ENCODE measurements at regions not wholly inside any gene's neighbourhood (a gene's known extent, or its start where the extent isn't known, plus 50 kb on each side); places are given as distances from the start of the nearest gene placed in this dataset.

DNA sequence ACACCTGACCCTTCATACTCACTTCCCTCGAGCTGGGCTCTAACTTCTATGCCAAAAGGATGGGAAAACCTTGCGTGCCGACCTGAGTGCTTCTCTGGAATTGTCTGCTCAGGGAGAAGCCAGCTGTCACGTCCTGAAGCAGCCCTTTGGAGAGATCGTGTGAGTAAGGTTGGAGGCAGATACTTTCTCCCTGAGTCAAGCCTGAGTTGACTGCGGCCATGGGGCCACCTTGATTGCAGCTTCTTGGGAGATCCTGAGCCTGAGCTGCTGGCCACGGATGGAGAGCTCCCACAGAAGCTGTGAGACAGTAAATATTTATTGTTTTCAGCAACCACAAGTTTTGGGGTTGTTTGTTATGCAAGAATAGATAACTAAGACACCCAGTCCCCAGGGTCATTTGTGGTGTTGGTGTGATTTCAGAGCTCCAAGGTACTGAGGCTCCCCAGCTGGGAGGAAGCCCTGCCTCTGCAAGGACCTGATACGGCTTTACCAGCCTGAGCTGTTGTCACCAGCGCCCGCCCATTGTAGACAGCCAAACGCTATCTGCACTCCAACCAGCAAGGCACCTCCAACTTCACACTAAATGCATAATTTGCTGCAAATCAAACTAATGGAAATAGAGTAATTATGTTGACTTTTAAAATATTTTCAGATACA is 531.6 kb downstream of the PTPRU start:
- no peak overlapping the region for H3K27ac ChIP-seq
- H3K36me3 ChIP-seq, result no peaks in the 10 kb centered on the region
- H3K4me1 ChIP-seq, result no peaks in the 10 kb centered on the region
- H3K9me3 ChIP-seq, result peaks cover 0 to 1% (median 0%) of the 10 kb centered on the region in 3 donors
- H3K27me3 ChIP-seq, result peaks cover 0 to 13% of the 10 kb centered on the region in 2 donors
- intact Hi-C loops (cut with DNase I; ENCODE audit: low total_unique reads), result no loop called here
- no peak for DNase-seq
- no peak overlapping the region for H3K4me3 ChIP-seq
- TF ChIP-seq, protein P1, sequence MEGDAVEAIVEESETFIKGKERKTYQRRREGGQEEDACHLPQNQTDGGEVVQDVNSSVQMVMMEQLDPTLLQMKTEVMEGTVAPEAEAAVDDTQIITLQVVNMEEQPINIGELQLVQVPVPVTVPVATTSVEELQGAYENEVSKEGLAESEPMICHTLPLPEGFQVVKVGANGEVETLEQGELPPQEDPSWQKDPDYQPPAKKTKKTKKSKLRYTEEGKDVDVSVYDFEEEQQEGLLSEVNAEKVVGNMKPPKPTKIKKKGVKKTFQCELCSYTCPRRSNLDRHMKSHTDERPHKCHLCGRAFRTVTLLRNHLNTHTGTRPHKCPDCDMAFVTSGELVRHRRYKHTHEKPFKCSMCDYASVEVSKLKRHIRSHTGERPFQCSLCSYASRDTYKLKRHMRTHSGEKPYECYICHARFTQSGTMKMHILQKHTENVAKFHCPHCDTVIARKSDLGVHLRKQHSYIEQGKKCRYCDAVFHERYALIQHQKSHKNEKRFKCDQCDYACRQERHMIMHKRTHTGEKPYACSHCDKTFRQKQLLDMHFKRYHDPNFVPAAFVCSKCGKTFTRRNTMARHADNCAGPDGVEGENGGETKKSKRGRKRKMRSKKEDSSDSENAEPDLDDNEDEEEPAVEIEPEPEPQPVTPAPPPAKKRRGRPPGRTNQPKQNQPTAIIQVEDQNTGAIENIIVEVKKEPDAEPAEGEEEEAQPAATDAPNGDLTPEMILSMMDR (IDR thresholded peaks at IDR 0.05), result no peak

DNA sequence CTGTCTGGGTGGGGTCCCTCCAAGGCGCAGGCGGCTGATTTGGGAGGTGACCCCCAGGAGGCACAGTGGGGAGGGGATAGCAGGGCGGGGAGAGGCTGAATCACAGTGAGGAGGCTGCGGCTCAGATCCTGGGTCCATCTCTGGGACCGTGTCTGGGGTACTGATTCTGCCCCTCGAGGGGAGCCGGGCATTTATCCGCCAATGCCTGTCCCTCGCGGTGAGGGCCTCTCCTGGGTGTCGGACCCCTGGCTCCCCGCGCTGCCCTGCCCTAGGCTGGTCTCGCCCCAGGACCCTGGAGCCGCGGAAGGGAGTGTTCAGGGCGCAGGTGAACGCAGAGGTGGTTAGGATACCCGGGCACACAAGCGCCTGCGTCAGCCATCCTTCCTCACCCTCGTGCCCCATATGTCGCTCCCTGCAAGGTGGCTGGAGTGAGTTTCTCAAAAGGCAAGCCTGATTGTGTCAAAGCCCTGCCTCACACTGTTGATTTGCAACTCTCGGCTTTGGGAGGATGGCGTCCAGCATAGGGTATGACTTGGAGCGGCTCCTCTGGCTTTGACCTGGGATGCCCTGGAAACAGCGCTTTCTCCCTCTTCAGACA is 530.9 kb downstream of the PTPRU start:
- Histone ChIP-seq H3K4me3 (no peak overlapping the region), H3K36me3 (no peaks in the 10 kb centered on the region), H3K27ac (no peak overlapping the region), H3K9me3 (peaks cover 0 to 7% (median 3%) of the 10 kb centered on the region in 3 donors), H3K27me3 (peaks cover 0 to 13% of the 10 kb centered on the region in 2 donors), H3K4me1 (no peaks in the 10 kb centered on the region)
- TF ChIP-seq, protein P1 (IDR thresholded peaks at IDR 0.05), result no peak
- DNase-seq, result no peak
- intact Hi-C loops (cut with DNase I; ENCODE audit: low total_unique reads), result no loop called here

DNA sequence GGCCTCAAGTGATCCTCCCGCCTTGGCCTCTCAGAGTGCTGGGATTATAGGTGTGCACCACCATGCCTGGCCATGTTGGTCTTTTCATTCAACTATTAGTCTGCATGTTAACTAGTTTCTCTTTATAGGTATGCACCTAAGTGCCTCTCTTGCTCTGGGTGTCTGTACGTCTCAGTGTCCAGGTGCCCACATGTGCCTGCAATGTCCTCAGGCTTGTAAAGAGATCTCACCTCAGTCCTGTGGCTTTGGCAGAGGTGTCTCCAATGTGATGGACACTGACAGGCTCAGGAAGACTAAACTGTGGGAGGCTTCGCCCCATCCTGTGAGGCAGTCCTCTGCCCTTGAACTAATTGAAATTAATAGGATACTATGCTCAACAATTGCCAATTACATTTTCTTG is 526.3 kb downstream of the PTPRU start:
- no peaks in the 10 kb centered on the region for H3K4me1 ChIP-seq
- H3K27ac ChIP-seq, result no peak overlapping the region
- H3K36me3 ChIP-seq, result no peaks in the 10 kb centered on the region
- H3K9me3 ChIP-seq, result peaks cover 0 to 7% (median 3%) of the 10 kb centered on the region in 3 donors
- intact Hi-C loops (cut with DNase I; ENCODE audit: low total_unique reads), result no loop called here
- peaks cover 0 to 22% of the 10 kb centered on the region in 2 donors for H3K27me3 ChIP-seq
- H3K4me3 ChIP-seq, result no peak overlapping the region
- TF ChIP-seq, protein P1 (IDR thresholded peaks at IDR 0.05), result no peak
- no peak for DNase-seq

DNA sequence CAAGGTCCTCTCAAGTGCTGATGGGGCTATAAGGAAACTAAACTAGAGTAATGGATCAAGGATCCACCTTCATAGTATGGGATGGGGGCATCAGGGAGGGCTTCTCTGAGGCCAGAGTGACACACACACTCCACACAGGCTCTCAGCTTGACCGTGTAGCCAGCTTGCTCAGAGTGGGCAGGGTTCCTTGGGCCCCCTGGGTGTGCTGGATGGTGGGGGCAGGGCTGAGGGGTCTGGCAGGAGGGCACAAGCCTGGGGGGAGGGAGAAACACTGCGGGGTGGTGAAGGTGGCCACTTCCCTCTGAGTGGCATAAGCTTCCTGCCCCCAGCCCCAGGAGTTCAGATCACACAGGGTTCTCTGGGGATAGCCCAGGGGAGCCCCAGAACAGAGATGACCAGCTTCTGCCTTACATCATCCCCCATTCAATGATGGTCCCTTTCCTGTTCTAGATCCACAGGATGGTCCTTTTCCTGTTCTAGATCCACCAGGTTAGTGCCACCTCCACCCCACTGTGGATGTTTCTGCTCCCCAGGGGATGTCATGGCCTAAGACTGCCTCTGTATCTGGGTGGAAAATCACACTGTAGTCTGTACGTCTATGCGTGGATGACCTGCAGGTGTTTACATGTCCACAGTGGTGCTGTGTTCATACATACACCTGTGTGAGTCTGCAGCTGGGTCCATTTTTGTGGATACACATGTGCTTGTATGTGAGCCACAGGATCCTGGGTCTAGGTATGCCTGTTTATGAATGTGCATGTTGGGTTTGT is 525.0 kb downstream of the PTPRU start:
- H3K27me3 ChIP-seq, result peaks cover 0 to 22% of the 10 kb centered on the region in 2 donors
- peaks cover 0 to 7% (median 3%) of the 10 kb centered on the region in 3 donors for H3K9me3 ChIP-seq
- intact Hi-C loops (cut with DNase I; ENCODE audit: low total_unique reads), result no loop called here
- no peak overlapping the region for H3K4me3 ChIP-seq
- H3K36me3 ChIP-seq, result no peaks in the 10 kb centered on the region
- TF ChIP-seq, protein P1 (IDR thresholded peaks at IDR 0.05), result no peak
- no peak overlapping the region for H3K27ac ChIP-seq
- DNase-seq, result no peak
- no peaks in the 10 kb centered on the region for H3K4me1 ChIP-seq

DNA sequence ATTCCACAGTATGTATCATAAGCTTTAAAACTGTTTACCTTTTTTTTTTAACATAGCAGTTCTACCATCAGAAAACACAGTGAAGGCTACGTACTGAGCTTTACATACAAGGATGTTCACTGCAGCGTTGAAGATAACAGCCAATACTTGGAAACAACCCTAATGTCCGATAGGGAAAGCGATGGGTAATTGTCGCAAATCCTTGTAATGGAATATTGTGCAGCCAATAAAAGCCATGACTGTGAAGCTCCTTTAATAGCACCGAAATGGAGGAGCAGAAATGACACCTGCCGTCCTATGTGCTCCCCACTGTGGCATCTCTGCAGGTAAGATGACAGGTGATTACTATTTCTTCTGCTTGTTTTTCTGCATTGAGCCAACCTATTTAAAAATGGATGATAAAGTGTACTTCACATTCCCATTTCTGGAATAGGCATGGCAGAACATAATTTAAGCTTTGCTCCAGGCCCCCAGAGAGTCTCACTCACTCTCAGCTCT is 523.8 kb downstream of the PTPRU start:
- no peak overlapping the region for H3K27ac ChIP-seq
- H3K27me3 ChIP-seq, result peaks cover 0 to 24% of the 10 kb centered on the region in 2 donors
- H3K36me3 ChIP-seq, result no peaks in the 10 kb centered on the region
- H3K4me1 ChIP-seq, result no peaks in the 10 kb centered on the region
- H3K9me3 ChIP-seq, result peaks cover 0 to 7% (median 3%) of the 10 kb centered on the region in 3 donors
- TF ChIP-seq, protein P1 (IDR thresholded peaks at IDR 0.05), result no peak
- intact Hi-C loops (cut with DNase I; ENCODE audit: low total_unique reads), result no loop called here
- no peak overlapping the region for H3K4me3 ChIP-seq
- DNase-seq, result no peak

All from tibial artery (tissue), 4 donors.